ENCODE measurements at regions not wholly inside any gene's neighbourhood (a gene's known extent, or its start where the extent isn't known, plus 50 kb on each side); places are given as distances from the start of the nearest gene placed in this dataset.
A peak's percentile ranks its signal among the peaks of the same experiment; 100 is the strongest.

GRCh38 chr18:42604820-42605219 is 510.7 kb downstream of the RIT2 start:
- no peak for DNase-seq
- H3K36me3 ChIP-seq: no peaks in the 10 kb centered on the region
- H3K27me3 ChIP-seq: no peaks in the 10 kb centered on the region
- no peaks in the 10 kb centered on the region for H3K4me1 ChIP-seq
- in situ Hi-C loops (cut with MboI; ENCODE audit: low pct_ligation_motif_present in 1 of 4, low pct_unique_long_range_greater_than_20kb in 1 of 4, low sequenced_read_pairs in 3 of 4): no loop called here
- H3K27ac ChIP-seq: no peak overlapping the region
- intact Hi-C loops (cut with DNase I; ENCODE audit: low total_unique reads): no loop called here
- no peaks in the 10 kb centered on the region for H3K9me3 ChIP-seq
- no peak overlapping the region for H3K4me3 ChIP-seq
- TF ChIP-seq, protein P1, sequence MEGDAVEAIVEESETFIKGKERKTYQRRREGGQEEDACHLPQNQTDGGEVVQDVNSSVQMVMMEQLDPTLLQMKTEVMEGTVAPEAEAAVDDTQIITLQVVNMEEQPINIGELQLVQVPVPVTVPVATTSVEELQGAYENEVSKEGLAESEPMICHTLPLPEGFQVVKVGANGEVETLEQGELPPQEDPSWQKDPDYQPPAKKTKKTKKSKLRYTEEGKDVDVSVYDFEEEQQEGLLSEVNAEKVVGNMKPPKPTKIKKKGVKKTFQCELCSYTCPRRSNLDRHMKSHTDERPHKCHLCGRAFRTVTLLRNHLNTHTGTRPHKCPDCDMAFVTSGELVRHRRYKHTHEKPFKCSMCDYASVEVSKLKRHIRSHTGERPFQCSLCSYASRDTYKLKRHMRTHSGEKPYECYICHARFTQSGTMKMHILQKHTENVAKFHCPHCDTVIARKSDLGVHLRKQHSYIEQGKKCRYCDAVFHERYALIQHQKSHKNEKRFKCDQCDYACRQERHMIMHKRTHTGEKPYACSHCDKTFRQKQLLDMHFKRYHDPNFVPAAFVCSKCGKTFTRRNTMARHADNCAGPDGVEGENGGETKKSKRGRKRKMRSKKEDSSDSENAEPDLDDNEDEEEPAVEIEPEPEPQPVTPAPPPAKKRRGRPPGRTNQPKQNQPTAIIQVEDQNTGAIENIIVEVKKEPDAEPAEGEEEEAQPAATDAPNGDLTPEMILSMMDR (IDR thresholded peaks at IDR 0.05): no peak
- TF ChIP-seq POLR2A (IDR thresholded peaks at IDR 0.05) (no peak), EP300 (IDR thresholded peaks at IDR 0.05; ENCODE audit: low read depth) (no peak), POLR2AphosphoS5 (IDR thresholded peaks at IDR 0.05) (no peak)

GRCh38 chr18:42606886-42607495 is 508.5 kb downstream of the RIT2 start:
- Histone ChIP-seq H3K9me3 (no peaks in the 10 kb centered on the region), H3K27me3 (no peaks in the 10 kb centered on the region), H3K27ac (no peak overlapping the region), H3K4me1 (no peaks in the 10 kb centered on the region), H3K4me3 (no peak overlapping the region), H3K36me3 (no peaks in the 10 kb centered on the region)
- no peak for DNase-seq
- in situ Hi-C loops (cut with MboI; ENCODE audit: low pct_ligation_motif_present in 1 of 4, low pct_unique_long_range_greater_than_20kb in 1 of 4, low sequenced_read_pairs in 3 of 4): no loop called here
- intact Hi-C loops (cut with DNase I; ENCODE audit: low total_unique reads): no loop called here
- 79 to 93% methylated on average over 4 of the region's 4 CpGs for WGBS, 2 donors (ENCODE audit: low coverage in 1 of 2)
- TF ChIP-seq POLR2A (IDR thresholded peaks at IDR 0.05): no peak
- TF ChIP-seq POLR2AphosphoS5 (IDR thresholded peaks at IDR 0.05): no peak

- H3K4me1 ChIP-seq: no peaks in the 10 kb centered on the region
- no peak overlapping the region for H3K4me3 ChIP-seq
- H3K27ac ChIP-seq: no peak overlapping the region
- DNase-seq: no peak
- 91% methylated on average over 1 of the region's 1 CpG; no CpG with 5 or more reads in 1 of the 2 donors for WGBS, 2 donors (ENCODE audit: low coverage in 1 of 2)
- intact Hi-C loops (cut with DNase I; ENCODE audit: low total_unique reads) (no loop called here), in situ Hi-C loops (cut with MboI; ENCODE audit: low pct_ligation_motif_present in 1 of 4, low pct_unique_long_range_greater_than_20kb in 1 of 4, low sequenced_read_pairs in 3 of 4) (no loop called here)
- no peaks in the 10 kb centered on the region for H3K36me3 ChIP-seq
- no peaks in the 10 kb centered on the region for H3K9me3 ChIP-seq
- TF ChIP-seq POLR2AphosphoS5 (IDR thresholded peaks at IDR 0.05) (no peak), EP300 (IDR thresholded peaks at IDR 0.05; ENCODE audit: low read depth) (no peak), POLR2A (IDR thresholded peaks at IDR 0.05) (no peak)
- TF ChIP-seq, protein P1 (IDR thresholded peaks at IDR 0.05): no peak
- H3K27me3 ChIP-seq: no peaks in the 10 kb centered on the region
Measured at GRCh38 chr18:42611134-42611533, 504.4 kb downstream of the RIT2 start.

DNA sequence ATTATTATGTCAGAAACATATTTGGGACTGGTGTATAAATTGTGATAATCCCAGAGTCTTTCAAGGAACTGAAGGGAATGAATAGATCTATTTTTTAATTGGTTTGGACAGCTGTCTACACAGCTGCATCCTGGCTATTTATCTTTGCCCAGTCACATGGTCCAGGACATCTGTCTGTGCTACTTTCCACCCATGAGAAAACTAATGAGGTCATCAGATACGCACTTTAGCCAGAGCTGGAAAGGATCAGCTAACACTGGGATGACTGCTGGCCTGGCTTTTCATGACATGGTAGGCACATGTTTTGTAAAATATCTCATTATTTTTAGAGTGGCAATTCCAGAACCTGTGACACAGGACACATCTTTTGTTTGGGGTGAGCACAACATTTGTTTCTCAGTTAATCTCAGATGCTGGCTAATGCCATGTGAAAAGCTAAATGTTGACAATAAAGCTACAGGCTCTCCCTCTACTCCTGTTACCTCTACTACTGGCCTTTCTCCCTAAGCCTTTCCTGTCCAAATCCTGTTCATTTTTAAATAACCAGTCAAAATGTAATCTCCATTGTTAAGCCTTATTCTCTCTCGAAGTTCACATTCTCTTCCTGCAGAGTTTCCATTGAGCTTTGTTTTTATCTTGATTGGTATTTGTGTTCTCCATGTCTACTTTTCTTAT is 500.7 kb downstream of the RIT2 start:
- DNase-seq: no peak

More for the DNA sequence above, 500.7 kb downstream of the RIT2 start:
- peak in 1 of 3 donors; percentile 29 for TF ChIP-seq POLR2AphosphoS5 (IDR thresholded peaks at IDR 0.05)
- TF ChIP-seq, protein P1 (IDR thresholded peaks at IDR 0.05): no peak
- WGBS, 2 donors (ENCODE audit: low coverage in 1 of 2): 48 to 58% methylated on average over 2 of the region's 2 CpGs
- Histone ChIP-seq H3K4me1 (no peaks in the 10 kb centered on the region), H3K27me3 (no peaks in the 10 kb centered on the region), H3K27ac (no peak overlapping the region), H3K36me3 (no peaks in the 10 kb centered on the region), H3K4me3 (no peak overlapping the region), H3K9me3 (no peaks in the 10 kb centered on the region)
- in situ Hi-C loops (cut with MboI; ENCODE audit: low pct_ligation_motif_present in 1 of 4, low pct_unique_long_range_greater_than_20kb in 1 of 4, low sequenced_read_pairs in 3 of 4) (no loop called here), intact Hi-C loops (cut with DNase I; ENCODE audit: low total_unique reads) (no loop called here)
